Colonic mucosa (tissue), 4 donors: ENCODE measurements at regions not wholly inside any gene's neighbourhood (a gene's known extent, or its start where the extent isn't known, plus 50 kb on each side); places are given as distances from the start of the nearest gene placed in this dataset.
"Not testable (repeated sequence)": the region's sequence is repeated elsewhere in the genome, so short reads cannot be mapped to it uniquely, and the experiment has no call there.

Source experiments
- DNase-seq: peaks from one replicate; pipeline ENCODE4 v3.0.0-alpha.2; 2020
- H3K27ac ChIP-seq: fragments of 200-600 bp; one replicate; pipeline ENCODE4 v1.8.0; 2021
- H3K27me3 ChIP-seq: fragments of 200-600 bp; one replicate; pipeline ENCODE4 v1.8.0; 2021
- H3K36me3 ChIP-seq: fragments of 200-600 bp; one replicate; pipeline ENCODE4 v1.8.0; 2021
- H3K4me1 ChIP-seq: fragments of 200-600 bp; one replicate; pipeline ENCODE4 v1.8.0; 2021; ENCODE audit warnings: mild to moderate bottlenecking
- H3K4me3 ChIP-seq: fragments of 200-600 bp; one replicate; pipeline ENCODE4 v1.8.0; 2021
- H3K9ac ChIP-seq, 2 donors: one replicate each; pipeline ENCODE4 v1.7.0; 2013; ENCODE audit warnings: control low read depth in 2 of 2, low read depth in 2 of 2, low read length in 2 of 2
- H3K9me3 ChIP-seq: fragments of 200-600 bp; one replicate; pipeline ENCODE4 v1.8.0; 2021
- CTCF ChIP-seq: fragments of 200-600 bp; IDR thresholded peaks from one replicate; pipeline ENCODE4 v1.8.0; 2022; ENCODE audit warnings: antibody characterized with exemption, mild to moderate bottlenecking
- intact Hi-C: fragments of 100-400 bp; cut with DNase I; formaldehyde crosslinking; loops from one replicate; pipeline ENCODE4 v1.14.1; 2022
- donor health status: healthy.
- donor health status: DM: no; HTN: no; CAD: no.
- donor health status: DM: no; HTN: no; CAD: no.

GRCh38 chr3:178137831-178138230 is 398.4 kb upstream of the KCNMB2 start:
- no peaks in the 10 kb centered on the region for H3K27me3 ChIP-seq
- H3K27ac ChIP-seq, result no peak overlapping the region
- no peaks in the 10 kb centered on the region for H3K4me1 ChIP-seq
- no peak overlapping the region for H3K4me3 ChIP-seq
- no peaks in the 10 kb centered on the region for H3K9me3 ChIP-seq
- H3K36me3 ChIP-seq, result no peaks in the 10 kb centered on the region
- intact Hi-C loops, result no loop called here
- no peak for TF ChIP-seq CTCF
- no peak overlapping the region for H3K9ac ChIP-seq
- DNase-seq, result no peak

- no peak for TF ChIP-seq CTCF
- Histone ChIP-seq H3K36me3 (no peaks in the 10 kb centered on the region), H3K4me1 (no peaks in the 10 kb centered on the region), H3K27me3 (no peaks in the 10 kb centered on the region), H3K9ac (no peak overlapping the region), H3K27ac (no peak overlapping the region), H3K9me3 (no peaks in the 10 kb centered on the region), H3K4me3 (no peak overlapping the region)
- intact Hi-C loops, result no loop called here
- DNase-seq, result no peak
Observed at GRCh38 chr3:178139116-178139515, 397.1 kb upstream of the KCNMB2 start.

GRCh38 chr3:178140531-178141304 is 395.5 kb upstream of the KCNMB2 start:
- Histone ChIP-seq H3K27me3 (no peaks in the 10 kb centered on the region), H3K27ac (no peak overlapping the region), H3K4me1 (no peaks in the 10 kb centered on the region), H3K9ac (no peak overlapping the region), H3K36me3 (no peaks in the 10 kb centered on the region), H3K4me3 (no peak overlapping the region), H3K9me3 (no peaks in the 10 kb centered on the region)
- TF ChIP-seq CTCF, result no peak
- DNase-seq, result no peak
- intact Hi-C loops, result no loop called here

- intact Hi-C loops, H3K9me3 ChIP-seq, H3K4me1 ChIP-seq, H3K27ac ChIP-seq, H3K36me3 ChIP-seq, H3K4me3 ChIP-seq, H3K27me3 ChIP-seq, DNase-seq, H3K9ac ChIP-seq: not testable (repeated sequence)
Observed at GRCh38 chr3:178141305-178141684, 394.9 kb upstream of the KCNMB2 start.

- Histone ChIP-seq H3K27me3 (no peaks in the 10 kb centered on the region), H3K27ac (no peak overlapping the region), H3K4me1 (no peaks in the 10 kb centered on the region), H3K36me3 (no peaks in the 10 kb centered on the region), H3K9me3 (no peaks in the 10 kb centered on the region), H3K9ac (no peak overlapping the region), H3K4me3 (no peak overlapping the region)
- no peak for TF ChIP-seq CTCF
- intact Hi-C loops, result no loop called here
- DNase-seq, result no peak
Observed at GRCh38 chr3:178146406-178146831, 389.8 kb upstream of the KCNMB2 start.

- Histone ChIP-seq H3K27ac (no peak overlapping the region), H3K36me3 (no peaks in the 10 kb centered on the region), H3K9me3 (no peaks in the 10 kb centered on the region), H3K9ac (no peak overlapping the region), H3K4me1 (no peaks in the 10 kb centered on the region), H3K4me3 (no peak overlapping the region), H3K27me3 (no peaks in the 10 kb centered on the region)
- TF ChIP-seq CTCF, result no peak
- intact Hi-C loops, result no loop called here
- no peak for DNase-seq
Observed at GRCh38 chr3:178147001-178147400, 389.2 kb upstream of the KCNMB2 start.
